AG09309 (cell line): ENCODE measurements at regions not wholly inside any gene's neighbourhood (a gene's known extent, or its start where the extent isn't known, plus 50 kb on each side); places are given as distances from the start of the nearest gene placed in this dataset.

Source experiments
- DNase-seq: peaks from one replicate; pipeline ENCODE4 v3.0.0-alpha.2; 2010; ENCODE audit warnings: low read depth
- H3K4me3 ChIP-seq: 2 replicates; pipeline ENCODE4 v1.5.1; 2011; ENCODE audit warnings: mild to moderate bottlenecking, low read depth, low read length, moderate library complexity; ENCODE audit not compliant: control insufficient read depth
- CTCF ChIP-seq: IDR thresholded peaks from 2 replicates; pipeline ENCODE4 v1.5.1; 2011; ENCODE audit warnings: mild to moderate bottlenecking, low read depth, low read length, inconsistent platforms; ENCODE audit not compliant: insufficient read depth, control insufficient read depth; ENCODE audit errors: missing control alignments

GRCh38 chr13:68199271-68199670, 969.1 kb upstream of the PCDH9 start:
- no peak for TF ChIP-seq CTCF
- DNase-seq: no peak
- no peak overlapping the region for H3K4me3 ChIP-seq

GRCh38 chr13:68190818-68191217, 960.7 kb upstream of the PCDH9 start:
- no peak for TF ChIP-seq CTCF
- DNase-seq: no peak
- no peak overlapping the region for H3K4me3 ChIP-seq

- no peak for DNase-seq
- no peak for TF ChIP-seq CTCF
- H3K4me3 ChIP-seq: no peak overlapping the region
Measured at GRCh38 chr13:68185444-68186141, 955.5 kb upstream of the PCDH9 start.

- no peak for TF ChIP-seq CTCF
- DNase-seq: no peak
- no peak overlapping the region for H3K4me3 ChIP-seq
Measured at GRCh38 chr13:68176475-68176874, 946.3 kb upstream of the PCDH9 start.

GRCh38 chr13:68174893-68175292, 944.8 kb upstream of the PCDH9 start:
- no peak for TF ChIP-seq CTCF
- no peak for DNase-seq
- no peak overlapping the region for H3K4me3 ChIP-seq

GRCh38 chr13:68173111-68173510, 943.0 kb upstream of the PCDH9 start:
- H3K4me3 ChIP-seq: no peak overlapping the region
- no peak for TF ChIP-seq CTCF
- no peak for DNase-seq
